ENCODE measurements at regions not wholly inside any gene's neighbourhood (a gene's known extent, or its start where the extent isn't known, plus 50 kb on each side); places are given as distances from the start of the nearest gene placed in this dataset.

- Histone ChIP-seq H2AFZ (ENCODE audit: low read length) (no peak overlapping the region), H2BK15ac (ENCODE audit: low read length) (no peak overlapping the region), H3K9me3 (ENCODE audit: insufficient read depth in 2 of 2, low read depth in 1 of 2, low read length in 1 of 2) (peaks cover 5 to 6% of the 10 kb centered on the region in 2 experiments), H3K27me3 (replicated peaks in 1 of 4; ENCODE audit: control insufficient read depth in 3 of 4, extremely low read depth in 1 of 4, insufficient read depth in 3 of 4, low read length in 3 of 4) (no peaks in the 10 kb centered on the region), H3K4me2 (ENCODE audit: insufficient read depth in 1 of 2, low read depth in 2 of 2, low read length in 2 of 2) (no peak overlapping the region), H3K79me1 (ENCODE audit: low read depth, low read length) (no peaks in the 10 kb centered on the region), H3K18ac (ENCODE audit: extremely low read depth, low read length) (no peak overlapping the region), H4K8ac (ENCODE audit: extremely low read depth, insufficient read depth, low read length) (no peak overlapping the region), H3K4ac (replicated peaks; ENCODE audit: insufficient read length, low read depth, low read length) (no peak overlapping the region), H3K23me2 (ENCODE audit: low read depth, low read length) (no peaks in the 10 kb centered on the region), H3K23ac (ENCODE audit: insufficient read length) (no peak overlapping the region), H3K14ac (ENCODE audit: insufficient read length) (no peak overlapping the region), H3K36me3 (ENCODE audit: control insufficient read depth in 2 of 4, insufficient read depth in 4 of 4, low read length in 3 of 4) (no peaks in the 10 kb centered on the region), H2BK20ac (ENCODE audit: low read length) (no peak overlapping the region), H2AK5ac (ENCODE audit: low read depth, low read length) (no peak overlapping the region), H4K5ac (ENCODE audit: insufficient read length, low read depth, low read length) (no peak overlapping the region), H3K4me1 (replicated peaks in 1 of 4; ENCODE audit: control insufficient read depth in 3 of 4, insufficient read depth in 4 of 4, low read length in 3 of 4) (no peaks in the 10 kb centered on the region), H4K20me1 (replicated peaks in 1 of 2; ENCODE audit: control insufficient read depth in 1 of 2, insufficient read depth in 2 of 2, low read length in 2 of 2) (no peaks in the 10 kb centered on the region), H4K91ac (replicated peaks; ENCODE audit: insufficient read length, low read length) (no peak overlapping the region), H3K56ac (replicated peaks; ENCODE audit: insufficient read length, low read depth, low read length) (no peak overlapping the region), H2BK5ac (ENCODE audit: low read depth, low read length) (no peak overlapping the region), H3K79me2 (ENCODE audit: control insufficient read depth in 1 of 2, insufficient read depth in 2 of 2, low read length in 2 of 2) (no peaks in the 10 kb centered on the region), H2BK12ac (ENCODE audit: low read depth, low read length) (no peak overlapping the region), H3K27ac (ENCODE audit: low read depth, low read length) (no peak overlapping the region), H2BK120ac (replicated peaks; ENCODE audit: low read depth, low read length) (no peak overlapping the region), H3K9ac (replicated peaks in 1 of 4; ENCODE audit: extremely low read depth in 1 of 4, low read depth in 3 of 4, low read length in 3 of 4) (no peak overlapping the region), H3K4me3 (ENCODE audit: extremely low read depth in 1 of 4, insufficient read depth in 2 of 4, low read depth in 3 of 4, low read length in 4 of 4) (no peak overlapping the region)
- 95% methylated on average over 7 of the region's 7 CpGs; no CpG with 5 or more reads in 1 of the 2 experiments for WGBS, 2 experiments (ENCODE audit: extremely low coverage in 1 of 2, insufficient coverage in 1 of 2, insufficient read length in 1 of 2, insufficient replicate concordance in 2 of 2, low coverage in 1 of 2, low lambda C conversion rate in 2 of 2, missing lambda C conversion rate in 1 of 2)
- CTCF ChIA-PET (ENCODE audit: partially characterized antibody): interaction anchor here (1.0 kb wide), 1 partner anchor 300 kb away, joined by 3 read pairs; no protein-coding TSS in a partner anchor
- DNase-seq (ENCODE audit: low read depth in 1 of 2, low spot score in 2 of 2) (no peak), FAIRE-seq (no peak)
- POLR2A ChIA-PET (ENCODE audit: partially characterized antibody): no interaction called here
- TF ChIP-seq TBP (IDR thresholded peaks at IDR 0.05; ENCODE audit: low read depth, low read length): no peak
- no peak for TF ChIP-seq CBX8 (IDR thresholded peaks at IDR 0.05; ENCODE audit: borderline replicate concordance, low read depth, low read length)
- no peak for TF ChIP-seq YY1 (IDR thresholded peaks at IDR 0.05; ENCODE audit: low read depth, low read length)
- no peak for TF ChIP-seq GTF2F1 (IDR thresholded peaks at IDR 0.05; ENCODE audit: borderline replicate concordance, low read depth, low read length)
Measured at GRCh38 chr1:60581455-60582220, 500.7 kb upstream of the NFIA start.
